GM23338 (cell line): ENCODE measurements at regions not wholly inside any gene's neighbourhood (a gene's known extent, or its start where the extent isn't known, plus 50 kb on each side); places are given as distances from the start of the nearest gene placed in this dataset.
A peak's percentile ranks its signal among the peaks of the same experiment; 100 is the strongest.
"Not testable (repeated sequence)": the region's sequence is repeated elsewhere in the genome, so short reads cannot be mapped to it uniquely, and the experiment has no call there.

Experiments used
- ATAC-seq: fragments of 200-7000 bp; cut with Tn5 transposase; 3 replicates; pipeline ENCODE4 v1.9.1; 2020
- DNase-seq: peaks from one replicate; pipeline ENCODE4 v3.0.0-alpha.2; 2015; ENCODE audit warnings: low spot score
- H2AFZ ChIP-seq: fragments of 200-600 bp; sonication (generic); 2 replicates; pipeline ENCODE4 v1.8.0; 2016; ENCODE audit warnings: antibody characterized with exemption, mild to moderate bottlenecking, moderate library complexity
- H3F3A ChIP-seq: fragments of 200-600 bp; sonication (generic); replicated peaks from 2 replicates; pipeline ENCODE4 v1.8.0; 2017; ENCODE audit warnings: antibody characterized with exemption, mixed run types, low read depth
- H3K27ac ChIP-seq: fragments of 200-600 bp; sonication (generic); 2 replicates; pipeline ENCODE4 v1.6.1; 2016; ENCODE audit warnings: low read depth
- H3K27me3 ChIP-seq: fragments of 200-600 bp; sonication (generic); 2 replicates; pipeline ENCODE4 v1.8.0; 2016; ENCODE audit warnings: mild to moderate bottlenecking, mixed run types, moderate library complexity; ENCODE audit not compliant: insufficient read depth
- H3K36me3 ChIP-seq: fragments of 200-600 bp; sonication (generic); 2 replicates; pipeline ENCODE4 v1.8.0; 2016; ENCODE audit warnings: mild to moderate bottlenecking; ENCODE audit not compliant: insufficient read depth
- H3K4me1 ChIP-seq: fragments of 200-600 bp; sonication (generic); 2 replicates; pipeline ENCODE4 v1.8.0; 2016; ENCODE audit warnings: mild to moderate bottlenecking, moderate library complexity; ENCODE audit not compliant: insufficient read depth
- H3K4me2 ChIP-seq: fragments of 200-600 bp; sonication (generic); 2 replicates; pipeline ENCODE4 v1.7.1; 2017; ENCODE audit warnings: mixed run types
- H3K4me3 ChIP-seq: fragments of 200-600 bp; sonication (generic); 2 replicates; pipeline ENCODE4 v1.6.1; 2016; ENCODE audit warnings: mixed run types
- H3K79me2 ChIP-seq: fragments of 200-600 bp; sonication (generic); replicated peaks from 2 replicates; pipeline ENCODE4 v1.8.0; 2017; ENCODE audit warnings: mild to moderate bottlenecking; ENCODE audit not compliant: insufficient read depth
- H3K9me2 ChIP-seq: fragments of 200-600 bp; sonication (generic); 2 replicates; pipeline ENCODE4 v1.8.0; 2017; ENCODE audit not compliant: insufficient read depth
- H4K20me1 ChIP-seq: fragments of 200-600 bp; sonication (generic); replicated peaks from 2 replicates; pipeline ENCODE4 v1.8.0; 2017; ENCODE audit warnings: mild to moderate bottlenecking; ENCODE audit not compliant: insufficient read depth
- H3K27ac Mint-ChIP-seq: 2 replicates; pipeline ENCODE4 v1.8.0; 2020; ENCODE audit warnings: inconsistent platforms, mild to moderate bottlenecking, moderate library complexity, mixed read lengths
- H3K27me3 Mint-ChIP-seq: 3 replicates; pipeline ENCODE4 v1.8.0; 2022; ENCODE audit warnings: low read depth, mild to moderate bottlenecking, moderate library complexity, mixed read lengths, inconsistent platforms; ENCODE audit not compliant: insufficient read depth, poor library complexity
- H3K36me3 Mint-ChIP-seq: 3 replicates; pipeline ENCODE4 v1.8.0; 2021; ENCODE audit warnings: low read depth, mild to moderate bottlenecking, inconsistent platforms, moderate library complexity, mixed read lengths
- H3K4me1 Mint-ChIP-seq: 3 replicates; pipeline ENCODE4 v1.8.0; 2020; ENCODE audit warnings: mild to moderate bottlenecking, inconsistent platforms, mixed read lengths
- H3K4me3 Mint-ChIP-seq: 3 replicates; pipeline ENCODE4 v1.8.0; 2021; ENCODE audit warnings: moderate library complexity, mild to moderate bottlenecking, inconsistent platforms, mixed read lengths
- H3K9me3 Mint-ChIP-seq: 3 replicates; pipeline ENCODE4 v1.8.0; 2020; ENCODE audit warnings: moderate library complexity, mild to moderate bottlenecking, inconsistent platforms, mixed read lengths
- TF ChIP-seq, protein P1 (sequence below), 2 experiments: fragments of 200-600 bp in 1 of 2; sonication (generic) in 1 of 2; conservative IDR thresholded peaks; 2 replicates each; pipeline versions ENCODE4 v1.5.1 to v1.6.1; 2016 to 2017; ENCODE audit warnings: antibody characterized with exemption in 2 of 2, low read depth in 2 of 2, mild to moderate bottlenecking in 2 of 2, moderate library complexity in 1 of 2

- H3K36me3 Mint-ChIP-seq, H3K4me3 Mint-ChIP-seq, H3K79me2 ChIP-seq, H3K4me1 Mint-ChIP-seq, H3K9me3 Mint-ChIP-seq, H3K27ac ChIP-seq, H3K27me3 Mint-ChIP-seq, H3F3A ChIP-seq, DNase-seq, H2AFZ ChIP-seq, H3K27me3 ChIP-seq, H3K36me3 ChIP-seq, H3K9me2 ChIP-seq, H3K4me2 ChIP-seq, ATAC-seq, H3K4me3 ChIP-seq, H3K27ac Mint-ChIP-seq, H3K4me1 ChIP-seq, H4K20me1 ChIP-seq: not testable (repeated sequence)
- TF ChIP-seq, protein P1, sequence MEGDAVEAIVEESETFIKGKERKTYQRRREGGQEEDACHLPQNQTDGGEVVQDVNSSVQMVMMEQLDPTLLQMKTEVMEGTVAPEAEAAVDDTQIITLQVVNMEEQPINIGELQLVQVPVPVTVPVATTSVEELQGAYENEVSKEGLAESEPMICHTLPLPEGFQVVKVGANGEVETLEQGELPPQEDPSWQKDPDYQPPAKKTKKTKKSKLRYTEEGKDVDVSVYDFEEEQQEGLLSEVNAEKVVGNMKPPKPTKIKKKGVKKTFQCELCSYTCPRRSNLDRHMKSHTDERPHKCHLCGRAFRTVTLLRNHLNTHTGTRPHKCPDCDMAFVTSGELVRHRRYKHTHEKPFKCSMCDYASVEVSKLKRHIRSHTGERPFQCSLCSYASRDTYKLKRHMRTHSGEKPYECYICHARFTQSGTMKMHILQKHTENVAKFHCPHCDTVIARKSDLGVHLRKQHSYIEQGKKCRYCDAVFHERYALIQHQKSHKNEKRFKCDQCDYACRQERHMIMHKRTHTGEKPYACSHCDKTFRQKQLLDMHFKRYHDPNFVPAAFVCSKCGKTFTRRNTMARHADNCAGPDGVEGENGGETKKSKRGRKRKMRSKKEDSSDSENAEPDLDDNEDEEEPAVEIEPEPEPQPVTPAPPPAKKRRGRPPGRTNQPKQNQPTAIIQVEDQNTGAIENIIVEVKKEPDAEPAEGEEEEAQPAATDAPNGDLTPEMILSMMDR (conservative IDR thresholded peaks at IDR 0.05; ENCODE audit: low read depth in 2 of 2) = 0 out of 4 replicates have a peak, but pooled peaks of 1 of the 2 experiments have one; percentile 2
Measured at GRCh38 chr9:41777536-41777935, 351.7 kb downstream of the CNTNAP3B start.

DNA sequence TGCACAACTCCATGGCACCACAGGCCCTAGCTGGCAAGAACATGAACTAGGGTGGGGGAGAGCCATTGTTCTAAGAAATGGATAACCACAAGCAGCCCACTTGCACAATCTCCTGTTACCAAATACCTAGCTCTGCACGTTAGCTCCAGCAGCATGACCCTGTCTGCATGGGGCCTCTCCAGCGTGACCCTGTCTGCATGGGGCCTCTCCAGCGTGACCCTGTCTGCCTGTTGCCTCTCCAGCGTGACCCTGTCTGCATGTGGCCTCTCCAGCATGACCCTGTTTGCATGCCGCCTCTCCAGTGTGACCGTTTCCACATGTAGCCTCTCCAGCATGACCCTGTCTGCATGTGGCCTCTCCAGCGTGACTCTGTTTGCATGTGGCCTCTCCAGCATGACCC lies 356.7 kb downstream of the CNTNAP3B start:
- H3K9me3 Mint-ChIP-seq, H4K20me1 ChIP-seq, DNase-seq, H3F3A ChIP-seq, H3K4me2 ChIP-seq, H3K27me3 Mint-ChIP-seq, H3K4me1 Mint-ChIP-seq, H3K79me2 ChIP-seq, H3K4me1 ChIP-seq, H3K4me3 Mint-ChIP-seq, H2AFZ ChIP-seq, H3K9me2 ChIP-seq, H3K36me3 ChIP-seq, H3K27me3 ChIP-seq, ATAC-seq, H3K27ac ChIP-seq, H3K4me3 ChIP-seq, H3K27ac Mint-ChIP-seq, H3K36me3 Mint-ChIP-seq: not testable (repeated sequence)

GRCh38 chr9:41771693-41772092 lies 357.5 kb downstream of the CNTNAP3B start:
- not testable (repeated sequence) for H3K27me3 ChIP-seq, H3K27me3 Mint-ChIP-seq, H3K36me3 ChIP-seq, H3K27ac Mint-ChIP-seq, H3F3A ChIP-seq, H3K36me3 Mint-ChIP-seq, H3K4me3 Mint-ChIP-seq, ATAC-seq, H3K4me1 ChIP-seq, H4K20me1 ChIP-seq, H3K9me3 Mint-ChIP-seq, H3K4me2 ChIP-seq, DNase-seq, H3K79me2 ChIP-seq, H3K4me1 Mint-ChIP-seq, H3K9me2 ChIP-seq, H3K27ac ChIP-seq, H2AFZ ChIP-seq, H3K4me3 ChIP-seq

- not testable (repeated sequence) for H3K79me2 ChIP-seq, H4K20me1 ChIP-seq, H3K9me2 ChIP-seq, H3K27ac ChIP-seq, H3F3A ChIP-seq, H3K4me2 ChIP-seq, H3K27me3 ChIP-seq, H3K27me3 Mint-ChIP-seq, H3K27ac Mint-ChIP-seq, H3K36me3 Mint-ChIP-seq, H3K4me1 Mint-ChIP-seq, ATAC-seq, H3K4me3 Mint-ChIP-seq, H3K4me3 ChIP-seq, DNase-seq, H3K36me3 ChIP-seq, H3K9me3 Mint-ChIP-seq, H3K4me1 ChIP-seq, H2AFZ ChIP-seq
Measured at GRCh38 chr9:41754822-41755221, 374.4 kb downstream of the CNTNAP3B start.

GRCh38 chr9:41754403-41754802 lies 374.8 kb downstream of the CNTNAP3B start:
- not testable (repeated sequence) for H2AFZ ChIP-seq, H3K4me1 Mint-ChIP-seq, H3K27ac Mint-ChIP-seq, DNase-seq, H3K4me2 ChIP-seq, H3F3A ChIP-seq, H3K9me3 Mint-ChIP-seq, H3K36me3 Mint-ChIP-seq, H3K4me3 ChIP-seq, H3K79me2 ChIP-seq, H3K4me3 Mint-ChIP-seq, H3K27ac ChIP-seq, H4K20me1 ChIP-seq, H3K27me3 ChIP-seq, H3K27me3 Mint-ChIP-seq, H3K4me1 ChIP-seq, H3K9me2 ChIP-seq, ATAC-seq, H3K36me3 ChIP-seq

- not testable (repeated sequence) for H3K9me2 ChIP-seq, H3K27me3 Mint-ChIP-seq, H3K9me3 Mint-ChIP-seq, ATAC-seq, H3K4me3 ChIP-seq, DNase-seq, H3K27ac ChIP-seq, H3K27ac Mint-ChIP-seq, H3F3A ChIP-seq, H3K79me2 ChIP-seq, H3K4me3 Mint-ChIP-seq, H3K4me1 ChIP-seq, H3K36me3 Mint-ChIP-seq, H3K4me1 Mint-ChIP-seq, H4K20me1 ChIP-seq, H2AFZ ChIP-seq, H3K27me3 ChIP-seq, H3K4me2 ChIP-seq, H3K36me3 ChIP-seq
Measured at GRCh38 chr9:41741897-41742296, 387.3 kb downstream of the CNTNAP3B start.
